ENCODE measurements at regions not wholly inside any gene's neighbourhood (a gene's known extent, or its start where the extent isn't known, plus 50 kb on each side); places are given as distances from the start of the nearest gene placed in this dataset.

GRCh38 chr7:47215640-47216039, 366.3 kb downstream of the TNS3 start:
- no peak for DNase-seq
- Mint-ChIP-seq H3K27me3 (ENCODE audit: insufficient read depth) (peaks cover 45% of the 10 kb centered on the region), H3K36me3 (ENCODE audit: low read depth) (no peaks in the 10 kb centered on the region), H3K9me3 (no peaks in the 10 kb centered on the region), H3K4me1 (ENCODE audit: low read depth) (0 out of 2 replicates have a peak, but pooled peaks cover 6% of the 10 kb centered on the region), H3K4me3 (no peak overlapping the region), H3K27ac (no peak overlapping the region)
- TF ChIP-seq, protein P1, sequence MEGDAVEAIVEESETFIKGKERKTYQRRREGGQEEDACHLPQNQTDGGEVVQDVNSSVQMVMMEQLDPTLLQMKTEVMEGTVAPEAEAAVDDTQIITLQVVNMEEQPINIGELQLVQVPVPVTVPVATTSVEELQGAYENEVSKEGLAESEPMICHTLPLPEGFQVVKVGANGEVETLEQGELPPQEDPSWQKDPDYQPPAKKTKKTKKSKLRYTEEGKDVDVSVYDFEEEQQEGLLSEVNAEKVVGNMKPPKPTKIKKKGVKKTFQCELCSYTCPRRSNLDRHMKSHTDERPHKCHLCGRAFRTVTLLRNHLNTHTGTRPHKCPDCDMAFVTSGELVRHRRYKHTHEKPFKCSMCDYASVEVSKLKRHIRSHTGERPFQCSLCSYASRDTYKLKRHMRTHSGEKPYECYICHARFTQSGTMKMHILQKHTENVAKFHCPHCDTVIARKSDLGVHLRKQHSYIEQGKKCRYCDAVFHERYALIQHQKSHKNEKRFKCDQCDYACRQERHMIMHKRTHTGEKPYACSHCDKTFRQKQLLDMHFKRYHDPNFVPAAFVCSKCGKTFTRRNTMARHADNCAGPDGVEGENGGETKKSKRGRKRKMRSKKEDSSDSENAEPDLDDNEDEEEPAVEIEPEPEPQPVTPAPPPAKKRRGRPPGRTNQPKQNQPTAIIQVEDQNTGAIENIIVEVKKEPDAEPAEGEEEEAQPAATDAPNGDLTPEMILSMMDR (IDR thresholded peaks at IDR 0.05): no peak

- TF ChIP-seq, protein P1 (IDR thresholded peaks at IDR 0.05): no peak
- DNase-seq: no peak
- Mint-ChIP-seq H3K27me3 (ENCODE audit: insufficient read depth) (peaks cover 47% of the 10 kb centered on the region), H3K9me3 (no peaks in the 10 kb centered on the region; the same call in 1 of the 2 replicates), H3K4me3 (no peak overlapping the region), H3K27ac (no peak overlapping the region), H3K36me3 (ENCODE audit: low read depth) (no peaks in the 10 kb centered on the region), H3K4me1 (ENCODE audit: low read depth) (0 out of 2 replicates have a peak, but pooled peaks cover 6% of the 10 kb centered on the region)
Observed at GRCh38 chr7:47215049-47215448, 366.9 kb downstream of the TNS3 start.

DNA sequence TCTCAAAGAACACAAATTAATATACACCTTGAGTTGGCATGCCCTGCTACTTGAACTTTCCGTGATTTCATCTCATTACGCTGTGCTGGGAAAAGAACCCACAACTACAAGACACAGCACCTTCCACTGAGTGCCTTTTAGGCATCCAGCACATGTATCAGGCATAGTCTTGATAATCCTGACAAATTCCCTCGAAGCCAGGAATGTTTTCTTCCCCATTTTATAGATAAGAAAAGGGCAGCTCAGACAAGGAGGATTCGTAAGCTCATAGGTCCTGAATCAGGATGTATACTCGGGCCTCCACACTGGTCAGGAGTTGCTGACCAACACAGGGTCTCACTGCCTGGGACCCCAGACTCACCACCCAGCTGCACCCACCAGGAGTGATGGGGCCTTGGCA, 368.6 kb downstream of the TNS3 start:
- Mint-ChIP-seq H3K4me3 (no peak overlapping the region), H3K27ac (no peak overlapping the region), H3K4me1 (ENCODE audit: low read depth) (no peaks in the 10 kb centered on the region), H3K9me3 (no peaks in the 10 kb centered on the region; the same call in 1 of the 2 replicates), H3K27me3 (ENCODE audit: insufficient read depth) (peaks cover 55% of the 10 kb centered on the region), H3K36me3 (ENCODE audit: low read depth) (no peaks in the 10 kb centered on the region)
- DNase-seq: no peak
- TF ChIP-seq, protein P1 (IDR thresholded peaks at IDR 0.05): no peak

DNA sequence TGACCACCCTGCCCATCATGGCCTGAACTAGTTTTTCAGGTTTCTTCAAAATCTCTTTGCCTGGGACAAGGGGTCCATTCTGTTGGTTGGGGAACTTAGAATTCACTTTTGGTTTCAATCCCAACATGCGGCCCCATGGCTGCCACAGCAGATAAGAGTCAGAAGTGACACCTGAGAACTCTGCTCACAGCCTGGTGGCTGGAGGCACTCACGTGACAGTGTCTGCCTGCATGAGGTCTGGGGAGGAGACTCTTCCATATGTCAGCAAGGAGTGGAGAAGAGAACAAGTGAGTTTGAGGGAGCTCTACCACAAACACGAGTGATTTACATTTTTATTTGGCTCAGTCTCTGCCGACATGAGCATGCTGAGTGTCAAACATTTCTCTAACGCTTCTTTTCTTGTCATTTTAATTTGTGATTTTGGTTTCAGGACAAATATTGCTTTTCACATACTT, 370.4 kb downstream of the TNS3 start:
- TF ChIP-seq, protein P1 (IDR thresholded peaks at IDR 0.05): no peak
- no peaks in the 10 kb centered on the region; the same call in 1 of the 2 replicates for H3K9me3 Mint-ChIP-seq
- H3K27ac Mint-ChIP-seq: no peak overlapping the region
- no peak for DNase-seq
- H3K27me3 Mint-ChIP-seq (ENCODE audit: insufficient read depth): peaks cover 46% of the 10 kb centered on the region
- no peaks in the 10 kb centered on the region for H3K36me3 Mint-ChIP-seq (ENCODE audit: low read depth)
- no peaks in the 10 kb centered on the region for H3K4me1 Mint-ChIP-seq (ENCODE audit: low read depth)
- H3K4me3 Mint-ChIP-seq: no peak overlapping the region

GRCh38 chr7:47210281-47210854, 371.5 kb downstream of the TNS3 start:
- Mint-ChIP-seq H3K36me3 (ENCODE audit: low read depth) (no peaks in the 10 kb centered on the region), H3K4me3 (no peak overlapping the region), H3K4me1 (ENCODE audit: low read depth) (no peaks in the 10 kb centered on the region), H3K27ac (no peak overlapping the region), H3K9me3 (no peaks in the 10 kb centered on the region; the same call in 1 of the 2 replicates), H3K27me3 (ENCODE audit: insufficient read depth) (peaks cover 44% of the 10 kb centered on the region)
- no peak for DNase-seq
- TF ChIP-seq, protein P1 (IDR thresholded peaks at IDR 0.05): no peak
